ENCODE measurements at regions not wholly inside any gene's neighbourhood (a gene's known extent, or its start where the extent isn't known, plus 50 kb on each side); places are given as distances from the start of the nearest gene placed in this dataset.

DNA sequence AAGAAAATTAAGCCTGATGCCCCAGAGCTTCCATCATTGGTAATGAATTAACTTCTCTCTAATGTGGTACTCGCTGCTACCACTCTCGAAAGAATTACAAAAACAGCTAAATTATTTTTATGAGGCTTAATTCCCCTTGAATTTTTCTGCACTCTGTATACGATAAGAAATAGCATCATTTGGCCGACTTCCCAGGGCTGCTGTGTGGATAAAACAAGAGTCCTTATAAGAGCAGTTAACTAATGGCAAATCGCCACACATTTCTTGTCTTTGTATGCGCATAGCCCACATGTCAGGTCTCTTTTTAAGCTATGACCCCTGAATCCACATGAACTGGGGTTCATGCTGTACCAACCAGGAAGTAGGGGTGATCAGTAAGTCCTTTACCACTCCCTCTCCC, 668.4 kb downstream of the TMEM182 start:
- Histone ChIP-seq H3K9ac (ENCODE audit: extremely low read depth, low read length, poor library complexity, severe bottlenecking) (no peak overlapping the region), H3K9me3 (ENCODE audit: control insufficient read depth, low read length) (no peaks in the 10 kb centered on the region), H3K4me3 (ENCODE audit: low read length) (no peak overlapping the region), H3K4me1 (ENCODE audit: control insufficient read depth, insufficient read depth, low read length) (no peaks in the 10 kb centered on the region), H3K27me3 (ENCODE audit: control insufficient read depth, insufficient read depth, low read length, poor library complexity, severe bottlenecking) (no peaks in the 10 kb centered on the region), H3K36me3 (ENCODE audit: control insufficient read depth, insufficient read depth, low read length) (no peaks in the 10 kb centered on the region), H3K27ac (ENCODE audit: low read depth, low read length) (no peak overlapping the region)
- Mint-ChIP-seq H3K36me3 (ENCODE audit: low read depth) (no peaks in the 10 kb centered on the region), H3K27ac (no peak overlapping the region), H3K9me3 (no peaks in the 10 kb centered on the region), H3K4me3 (no peak overlapping the region), H3K27me3 (ENCODE audit: insufficient read depth) (no peaks in the 10 kb centered on the region), H3K4me1 (no peaks in the 10 kb centered on the region)
- TF ChIP-seq, protein P1, sequence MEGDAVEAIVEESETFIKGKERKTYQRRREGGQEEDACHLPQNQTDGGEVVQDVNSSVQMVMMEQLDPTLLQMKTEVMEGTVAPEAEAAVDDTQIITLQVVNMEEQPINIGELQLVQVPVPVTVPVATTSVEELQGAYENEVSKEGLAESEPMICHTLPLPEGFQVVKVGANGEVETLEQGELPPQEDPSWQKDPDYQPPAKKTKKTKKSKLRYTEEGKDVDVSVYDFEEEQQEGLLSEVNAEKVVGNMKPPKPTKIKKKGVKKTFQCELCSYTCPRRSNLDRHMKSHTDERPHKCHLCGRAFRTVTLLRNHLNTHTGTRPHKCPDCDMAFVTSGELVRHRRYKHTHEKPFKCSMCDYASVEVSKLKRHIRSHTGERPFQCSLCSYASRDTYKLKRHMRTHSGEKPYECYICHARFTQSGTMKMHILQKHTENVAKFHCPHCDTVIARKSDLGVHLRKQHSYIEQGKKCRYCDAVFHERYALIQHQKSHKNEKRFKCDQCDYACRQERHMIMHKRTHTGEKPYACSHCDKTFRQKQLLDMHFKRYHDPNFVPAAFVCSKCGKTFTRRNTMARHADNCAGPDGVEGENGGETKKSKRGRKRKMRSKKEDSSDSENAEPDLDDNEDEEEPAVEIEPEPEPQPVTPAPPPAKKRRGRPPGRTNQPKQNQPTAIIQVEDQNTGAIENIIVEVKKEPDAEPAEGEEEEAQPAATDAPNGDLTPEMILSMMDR (conservative IDR thresholded peaks at IDR 0.05) = no peak
- 90 to 97% methylated on average over 6 of the region's 6 CpGs for WGBS, 2 experiments (ENCODE audit: insufficient coverage in 1 of 2, insufficient read length in 1 of 2)
- no peak for DNase-seq

DNA sequence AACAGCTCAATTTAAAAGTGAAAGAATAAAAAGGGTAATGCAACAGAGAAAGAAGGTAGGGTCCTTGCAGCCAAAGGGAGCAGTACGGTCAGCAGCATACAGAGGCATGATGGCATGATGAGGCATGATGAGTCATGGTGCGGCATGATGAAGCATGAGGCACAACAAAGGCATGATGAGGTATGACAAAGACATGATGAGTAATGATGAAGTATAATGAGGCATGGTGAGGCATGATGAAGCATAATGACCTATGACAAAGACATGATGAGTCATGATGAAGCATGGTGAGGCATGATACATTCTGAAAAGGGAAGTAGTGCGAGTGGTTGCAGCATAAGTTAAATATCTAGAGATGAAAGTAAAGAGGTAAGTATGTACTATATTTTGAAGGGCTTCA, 673.2 kb downstream of the TMEM182 start:
- Histone ChIP-seq H3K4me3 (ENCODE audit: low read length) (no peak overlapping the region), H3K36me3 (ENCODE audit: control insufficient read depth, insufficient read depth, low read length) (no peaks in the 10 kb centered on the region)
- TF ChIP-seq, protein P1 (conservative IDR thresholded peaks at IDR 0.05) = no peak

DNA sequence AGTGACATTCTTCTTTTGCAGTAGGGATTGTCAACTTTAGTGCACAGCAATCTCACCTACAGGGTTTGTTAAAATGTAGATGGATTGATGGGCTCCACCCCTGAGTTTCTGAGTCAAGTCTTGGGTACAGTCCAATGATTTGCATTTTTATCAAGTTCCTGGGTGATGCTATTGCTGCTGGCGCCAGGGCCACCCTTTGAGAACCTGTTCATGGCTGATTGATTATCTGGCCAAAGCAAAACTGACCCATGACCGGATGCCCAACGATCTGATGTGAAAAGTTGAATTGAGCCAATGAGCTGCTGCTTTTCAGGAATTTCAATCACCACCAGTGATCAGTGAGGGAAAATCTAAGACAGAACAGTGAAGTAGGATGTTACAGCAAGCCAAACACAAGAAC, 675.3 kb downstream of the TMEM182 start:
- TF ChIP-seq, protein P1 (conservative IDR thresholded peaks at IDR 0.05) = no peak
- Mint-ChIP-seq H3K4me1 (no peaks in the 10 kb centered on the region), H3K4me3 (no peak overlapping the region), H3K9me3 (no peaks in the 10 kb centered on the region), H3K36me3 (ENCODE audit: low read depth) (no peaks in the 10 kb centered on the region), H3K27me3 (ENCODE audit: insufficient read depth) (no peaks in the 10 kb centered on the region), H3K27ac (no peak overlapping the region)
- Histone ChIP-seq H3K27me3 (ENCODE audit: control insufficient read depth, insufficient read depth, low read length, poor library complexity, severe bottlenecking) (no peaks in the 10 kb centered on the region), H3K4me1 (ENCODE audit: control insufficient read depth, insufficient read depth, low read length) (no peaks in the 10 kb centered on the region), H3K27ac (ENCODE audit: low read depth, low read length) (no peak overlapping the region), H3K9ac (ENCODE audit: extremely low read depth, low read length, poor library complexity, severe bottlenecking) (no peak overlapping the region), H3K9me3 (ENCODE audit: control insufficient read depth, low read length) (no peaks in the 10 kb centered on the region), H3K4me3 (ENCODE audit: low read length) (no peak overlapping the region), H3K36me3 (ENCODE audit: control insufficient read depth, insufficient read depth, low read length) (no peaks in the 10 kb centered on the region)
- no peak for DNase-seq
- WGBS, 2 experiments (ENCODE audit: insufficient coverage in 1 of 2, insufficient read length in 1 of 2) = 90 to 91% methylated on average over 3 of the region's 3 CpGs

More for the DNA sequence above, 673.2 kb downstream of the TMEM182 start:
- WGBS, 2 experiments (ENCODE audit: insufficient coverage in 1 of 2, insufficient read length in 1 of 2) = 93 to 100% methylated on average over 2 to 3 of the region's 3 CpGs
- Mint-ChIP-seq H3K9me3 (no peaks in the 10 kb centered on the region), H3K27me3 (ENCODE audit: insufficient read depth) (no peaks in the 10 kb centered on the region), H3K27ac (no peak overlapping the region), H3K4me3 (no peak overlapping the region), H3K36me3 (ENCODE audit: low read depth) (no peaks in the 10 kb centered on the region), H3K4me1 (no peaks in the 10 kb centered on the region)
- Histone ChIP-seq H3K9me3 (ENCODE audit: control insufficient read depth, low read length) (no peaks in the 10 kb centered on the region), H3K9ac (ENCODE audit: extremely low read depth, low read length, poor library complexity, severe bottlenecking) (no peak overlapping the region), H3K27me3 (ENCODE audit: control insufficient read depth, insufficient read depth, low read length, poor library complexity, severe bottlenecking) (no peaks in the 10 kb centered on the region), H3K4me1 (ENCODE audit: control insufficient read depth, insufficient read depth, low read length) (no peaks in the 10 kb centered on the region), H3K27ac (ENCODE audit: low read depth, low read length) (no peak overlapping the region)
- no peak for DNase-seq

Data from endodermal cell (in vitro differentiated cells).